GM21526 (cell line): ENCODE measurements at regions not wholly inside any gene's neighbourhood (a gene's known extent, or its start where the extent isn't known, plus 50 kb on each side); places are given as distances from the start of the nearest gene placed in this dataset.

ENCODE experiments used
- ATAC-seq: cut with Tn5 transposase; IDR thresholded peaks from one replicate; pipeline ENCODE4 v1.9.1; 2021; ENCODE audit warnings: moderate library complexity; ENCODE audit not compliant: unreplicated experiment, low FRiP score

- no peak for ATAC-seq
These were observed 301.1 kb upstream of the DPYD start for GRCh38 chr1:98221923-98222322.

- ATAC-seq = no peak
These were observed 296.8 kb upstream of the DPYD start for GRCh38 chr1:98217601-98218000.

GRCh38 chr1:98216304-98216703, 295.5 kb upstream of the DPYD start:
- no peak for ATAC-seq

- ATAC-seq = no peak
These were observed 290.5 kb upstream of the DPYD start for GRCh38 chr1:98211271-98211845.

- no peak for ATAC-seq
These were observed 289.7 kb upstream of the DPYD start for GRCh38 chr1:98210563-98210962.

- ATAC-seq = no peak
These were observed 289.2 kb upstream of the DPYD start for GRCh38 chr1:98210064-98210463.

GRCh38 chr1:98205291-98206017, 284.6 kb upstream of the DPYD start:
- ATAC-seq = no peak

- no peak for ATAC-seq
These were observed 282.6 kb upstream of the DPYD start for GRCh38 chr1:98203466-98203865.

GRCh38 chr1:98201666-98202081, 280.8 kb upstream of the DPYD start:
- ATAC-seq = no peak

GRCh38 chr1:98197356-98197755, 276.5 kb upstream of the DPYD start:
- ATAC-seq = no peak

- no peak for ATAC-seq
These were observed 275.2 kb upstream of the DPYD start for GRCh38 chr1:98196012-98196411.

GRCh38 chr1:98188774-98189173, 267.9 kb upstream of the DPYD start:
- ATAC-seq = no peak

GRCh38 chr1:98184856-98185255, 264.0 kb upstream of the DPYD start:
- no peak for ATAC-seq

- ATAC-seq = no peak
These were observed 260.4 kb upstream of the DPYD start for GRCh38 chr1:98181036-98181764.

- ATAC-seq = no peak
These were observed 258.4 kb upstream of the DPYD start for GRCh38 chr1:98179151-98179773.

GRCh38 chr1:98177751-98178150, 256.9 kb upstream of the DPYD start:
- ATAC-seq = no peak

- no peak for ATAC-seq
These were observed 256.1 kb upstream of the DPYD start for GRCh38 chr1:98176936-98177335.

- no peak for ATAC-seq
These were observed 255.6 kb upstream of the DPYD start for GRCh38 chr1:98176414-98176813.

GRCh38 chr1:98172578-98172977, 251.7 kb upstream of the DPYD start:
- ATAC-seq = no peak

GRCh38 chr1:98172022-98172421, 251.2 kb upstream of the DPYD start:
- ATAC-seq = no peak

- ATAC-seq = no peak
These were observed 243.7 kb upstream of the DPYD start for GRCh38 chr1:98164509-98164908.
